Smooth muscle cell (in vitro differentiated cells): ENCODE measurements at regions not wholly inside any gene's neighbourhood (a gene's known extent, or its start where the extent isn't known, plus 50 kb on each side); places are given as distances from the start of the nearest gene placed in this dataset.

Experiments
- DNase-seq: peaks from one replicate; lab custom pipeline; 2025; ENCODE audit not compliant: unreplicated experiment; lab: John Stamatoyannopoulos, UW
- H2AFZ ChIP-seq: fragments of 200-600 bp; sonication (generic); 2 replicates; pipeline ENCODE4 v1.6.0; 2016; ENCODE audit warnings: antibody characterized with exemption, low read depth, mild to moderate bottlenecking
- H3F3A ChIP-seq: fragments of 200-600 bp; sonication (generic); 2 replicates; pipeline ENCODE4 v1.6.0; 2017; ENCODE audit warnings: antibody characterized with exemption, low read depth
- H3K27ac ChIP-seq: fragments of 200-600 bp; sonication (generic); 2 replicates; pipeline ENCODE4 v1.5.1; 2016; ENCODE audit warnings: low read depth, mild to moderate bottlenecking
- H3K27me3 ChIP-seq: fragments of 200-600 bp; sonication (generic); 2 replicates; pipeline ENCODE4 v1.6.1; 2016; ENCODE audit warnings: low read depth, mild to moderate bottlenecking
- H3K36me3 ChIP-seq: fragments of 200-600 bp; sonication (generic); 2 replicates; pipeline ENCODE4 v1.5.1; 2016; ENCODE audit warnings: low read depth
- H3K4me1 ChIP-seq: fragments of 200-600 bp; sonication (generic); 2 replicates; pipeline ENCODE4 v1.5.1; 2016; ENCODE audit warnings: low read depth
- H3K4me2 ChIP-seq: fragments of 200-600 bp; sonication (generic); 2 replicates; pipeline ENCODE4 v1.6.0; 2016; ENCODE audit warnings: mild to moderate bottlenecking
- H3K4me3 ChIP-seq: fragments of 200-600 bp; sonication (generic); 2 replicates; pipeline ENCODE4 v1.5.1; 2016; ENCODE audit warnings: mild to moderate bottlenecking
- H3K79me2 ChIP-seq: fragments of 200-600 bp; sonication (generic); 2 replicates; pipeline ENCODE4 v1.6.0; 2016; ENCODE audit warnings: low read depth, mild to moderate bottlenecking
- H3K9ac ChIP-seq: fragments of 200-600 bp; sonication (generic); 2 replicates; pipeline ENCODE4 v1.6.0; 2016; ENCODE audit warnings: low read depth
- H3K9me3 ChIP-seq: fragments of 200-600 bp; sonication (generic); replicated peaks from 2 replicates; pipeline ENCODE4 v1.5.1; 2016; ENCODE audit warnings: low read depth
- H4K20me1 ChIP-seq: fragments of 200-600 bp; sonication (generic); 2 replicates; pipeline ENCODE4 v1.6.0; 2016; ENCODE audit warnings: low read depth
- CTCF ChIP-seq: fragments of 200-600 bp; sonication (generic); IDR thresholded peaks from 2 replicates; pipeline ENCODE4 v1.5.1; 2017; ENCODE audit warnings: borderline replicate concordance, mild to moderate bottlenecking, antibody characterized with exemption; ENCODE audit not compliant: insufficient read depth, poor library complexity, severe bottlenecking
- WGBS: methylation state at CpG from one replicate; pipeline ENCODE4 v1.1.7; 2016; ENCODE audit warnings: low lambda C conversion rate; 5-methylcytosine and 5-hydroxymethylcytosine counted together

GRCh38 chr11:112478806-112479205, 218.1 kb upstream of the PLET1 start:
- no peak overlapping the region for H3K9ac ChIP-seq
- H3F3A ChIP-seq = no peaks in the 10 kb centered on the region
- H3K79me2 ChIP-seq = no peaks in the 10 kb centered on the region
- no peaks in the 10 kb centered on the region for H3K9me3 ChIP-seq
- H4K20me1 ChIP-seq = no peaks in the 10 kb centered on the region
- no peak for DNase-seq
- no peak overlapping the region for H2AFZ ChIP-seq
- H3K4me3 ChIP-seq = no peak overlapping the region
- no peak overlapping the region for H3K4me2 ChIP-seq
- no peaks in the 10 kb centered on the region for H3K4me1 ChIP-seq
- H3K27ac ChIP-seq = no peak overlapping the region
- peaks cover 50% of the 10 kb centered on the region for H3K27me3 ChIP-seq
- no peaks in the 10 kb centered on the region for H3K36me3 ChIP-seq
- WGBS = 96% methylated on average over 4 of the region's 4 CpGs
- no peak for TF ChIP-seq CTCF

- DNase-seq = no peak
- H3K9me3 ChIP-seq = no peaks in the 10 kb centered on the region
- no peaks in the 10 kb centered on the region for H3K36me3 ChIP-seq
- H3F3A ChIP-seq = no peaks in the 10 kb centered on the region
- H3K27ac ChIP-seq = no peak overlapping the region
- no peaks in the 10 kb centered on the region for H3K79me2 ChIP-seq
- no peak for TF ChIP-seq CTCF
- H3K4me1 ChIP-seq = no peaks in the 10 kb centered on the region
- H3K9ac ChIP-seq = no peak overlapping the region
- H3K27me3 ChIP-seq = peaks cover 33% of the 10 kb centered on the region
- H4K20me1 ChIP-seq = no peaks in the 10 kb centered on the region
- H3K4me3 ChIP-seq = no peak overlapping the region
- H2AFZ ChIP-seq = no peak overlapping the region
- H3K4me2 ChIP-seq = no peak overlapping the region
- 69% methylated on average over 1 of the region's 1 CpG for WGBS
Observed at GRCh38 chr11:112481431-112481830, 220.8 kb upstream of the PLET1 start.

DNA sequence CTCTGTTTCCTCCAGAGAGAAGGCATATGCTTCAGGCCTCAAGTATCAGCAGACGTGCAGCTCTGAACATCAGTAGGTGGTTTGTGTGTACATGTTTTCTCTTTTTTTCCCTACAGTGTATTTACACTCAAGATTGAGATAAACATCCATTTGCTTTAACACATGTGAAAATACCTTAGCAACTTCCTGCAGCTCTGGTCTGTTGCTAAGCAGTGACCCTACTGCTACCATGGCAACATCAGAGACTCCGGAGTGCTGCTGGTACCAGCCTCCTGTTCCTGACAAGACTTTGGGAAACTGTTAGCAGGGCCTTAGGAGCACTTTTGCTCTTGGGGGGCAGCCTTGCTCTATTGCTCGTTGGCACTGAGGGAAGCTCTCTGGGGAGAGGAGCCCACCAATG, 221.2 kb upstream of the PLET1 start:
- no peak overlapping the region for H3K27ac ChIP-seq
- H3K9me3 ChIP-seq = no peaks in the 10 kb centered on the region
- no peak for TF ChIP-seq CTCF
- no peak overlapping the region for H2AFZ ChIP-seq
- no peaks in the 10 kb centered on the region for H3F3A ChIP-seq
- no peaks in the 10 kb centered on the region for H3K36me3 ChIP-seq
- no peaks in the 10 kb centered on the region for H3K4me1 ChIP-seq
- peaks cover 28% of the 10 kb centered on the region for H3K27me3 ChIP-seq
- H3K4me2 ChIP-seq = no peak overlapping the region
- 87% methylated on average over 3 of the region's 3 CpGs for WGBS
- no peak overlapping the region for H3K4me3 ChIP-seq
- no peaks in the 10 kb centered on the region for H4K20me1 ChIP-seq
- no peak for DNase-seq
- H3K9ac ChIP-seq = no peak overlapping the region
- H3K79me2 ChIP-seq = no peaks in the 10 kb centered on the region

DNA sequence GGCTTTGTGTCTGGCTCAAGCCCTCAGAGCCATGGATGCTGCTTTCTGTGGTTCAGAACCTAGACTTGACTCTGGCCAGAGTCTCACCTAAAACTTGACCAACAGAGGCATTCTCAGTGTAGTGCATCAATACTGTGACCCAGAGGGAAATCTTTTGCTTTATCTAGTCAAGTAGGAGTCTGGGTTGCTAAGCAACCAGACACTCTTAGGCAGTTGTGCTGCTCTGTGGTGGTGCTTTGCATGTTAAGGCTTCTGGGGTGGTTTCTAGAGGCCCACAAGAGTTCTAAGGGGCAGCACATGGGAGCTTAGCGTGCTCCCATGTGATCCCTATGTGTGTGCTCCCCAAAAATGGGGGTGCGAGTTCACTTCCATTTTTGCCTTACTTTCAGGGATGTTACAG, 224.6 kb upstream of the PLET1 start:
- no peak overlapping the region for H3K4me3 ChIP-seq
- H3K9ac ChIP-seq = no peak overlapping the region
- H3K27ac ChIP-seq = no peak overlapping the region
- no peaks in the 10 kb centered on the region for H3F3A ChIP-seq
- no peak overlapping the region for H3K4me2 ChIP-seq
- peaks cover 6% of the 10 kb centered on the region for H3K27me3 ChIP-seq
- no peaks in the 10 kb centered on the region for H4K20me1 ChIP-seq
- DNase-seq = no peak
- no peaks in the 10 kb centered on the region for H3K79me2 ChIP-seq
- H3K4me1 ChIP-seq = no peaks in the 10 kb centered on the region
- no peak for TF ChIP-seq CTCF
- no peaks in the 10 kb centered on the region for H3K9me3 ChIP-seq
- WGBS = 81% methylated on average over 2 of the region's 2 CpGs
- H2AFZ ChIP-seq = no peak overlapping the region
- H3K36me3 ChIP-seq = no peaks in the 10 kb centered on the region
